HG03439 (cell line): ENCODE measurements at regions not wholly inside any gene's neighbourhood (a gene's known extent, or its start where the extent isn't known, plus 50 kb on each side); places are given as distances from the start of the nearest gene placed in this dataset.
A peak's percentile ranks its signal among the peaks of the same experiment; 100 is the strongest.

ENCODE experiments used
- ATAC-seq: cut with Tn5 transposase; IDR thresholded peaks from one replicate; pipeline ENCODE4 v1.9.1; 2021; ENCODE audit warnings: mild to moderate bottlenecking, moderate library complexity; ENCODE audit not compliant: unreplicated experiment

DNA sequence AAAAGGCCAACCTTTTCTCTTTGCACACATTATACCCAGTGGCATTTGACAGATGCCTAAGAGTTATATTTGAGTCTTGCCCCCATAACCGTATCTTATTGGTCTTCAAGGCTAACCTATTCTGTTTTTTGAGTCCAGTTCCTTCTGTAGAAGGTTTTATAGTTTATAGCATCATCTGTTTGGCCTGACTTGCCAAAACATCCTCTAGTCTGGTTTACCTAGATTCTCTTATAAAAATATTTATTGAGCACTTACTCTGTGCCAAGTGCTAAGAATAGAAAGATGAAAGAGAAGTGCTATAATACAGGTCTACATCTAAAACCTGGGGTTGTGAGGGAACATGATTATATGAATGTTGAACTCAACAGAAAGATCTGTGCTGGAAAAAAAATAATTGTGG is 55.9 kb upstream of the PIP4K2A start:
- no peak for ATAC-seq

DNA sequence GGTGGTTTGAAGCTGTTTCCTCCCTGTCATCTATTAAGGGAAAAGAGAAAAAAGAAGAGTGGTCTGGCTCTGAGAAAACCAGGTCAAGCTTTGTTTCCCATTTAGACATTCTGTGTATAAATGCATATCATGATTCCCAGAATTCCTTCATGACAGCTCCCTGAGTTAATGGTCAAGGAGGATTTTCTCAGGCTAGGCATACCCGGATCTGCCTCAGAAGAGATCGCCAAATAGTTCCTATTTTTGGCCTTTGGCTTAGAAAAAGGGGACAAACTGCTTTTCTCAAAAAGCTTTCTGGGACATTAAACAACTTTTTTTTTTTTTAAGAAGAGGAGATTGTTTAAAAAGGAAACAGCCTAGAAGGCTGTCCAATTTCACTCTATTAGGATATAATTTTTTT is 53.5 kb upstream of the PIP4K2A start:
- ATAC-seq: no peak

DNA sequence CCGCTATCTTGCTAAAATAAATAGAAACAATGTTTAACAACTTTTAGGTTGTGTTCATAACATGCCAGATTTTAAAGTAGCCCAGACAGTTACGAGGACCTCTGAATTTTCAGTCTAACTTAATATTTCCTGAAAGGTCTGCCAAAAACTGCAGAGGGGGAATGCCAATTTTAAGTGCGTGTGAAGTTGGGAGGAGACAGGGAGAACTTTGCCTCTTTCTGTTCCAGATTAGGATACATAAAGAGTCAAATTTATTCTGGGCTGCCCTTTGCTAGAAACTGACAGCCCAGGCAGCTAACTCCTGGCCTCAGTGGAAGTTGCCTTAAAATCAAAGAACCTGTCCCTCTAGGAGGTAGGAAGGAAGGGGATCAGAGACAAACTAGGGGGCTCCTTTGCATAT is 52.3 kb upstream of the PIP4K2A start:
- no peak for ATAC-seq

DNA sequence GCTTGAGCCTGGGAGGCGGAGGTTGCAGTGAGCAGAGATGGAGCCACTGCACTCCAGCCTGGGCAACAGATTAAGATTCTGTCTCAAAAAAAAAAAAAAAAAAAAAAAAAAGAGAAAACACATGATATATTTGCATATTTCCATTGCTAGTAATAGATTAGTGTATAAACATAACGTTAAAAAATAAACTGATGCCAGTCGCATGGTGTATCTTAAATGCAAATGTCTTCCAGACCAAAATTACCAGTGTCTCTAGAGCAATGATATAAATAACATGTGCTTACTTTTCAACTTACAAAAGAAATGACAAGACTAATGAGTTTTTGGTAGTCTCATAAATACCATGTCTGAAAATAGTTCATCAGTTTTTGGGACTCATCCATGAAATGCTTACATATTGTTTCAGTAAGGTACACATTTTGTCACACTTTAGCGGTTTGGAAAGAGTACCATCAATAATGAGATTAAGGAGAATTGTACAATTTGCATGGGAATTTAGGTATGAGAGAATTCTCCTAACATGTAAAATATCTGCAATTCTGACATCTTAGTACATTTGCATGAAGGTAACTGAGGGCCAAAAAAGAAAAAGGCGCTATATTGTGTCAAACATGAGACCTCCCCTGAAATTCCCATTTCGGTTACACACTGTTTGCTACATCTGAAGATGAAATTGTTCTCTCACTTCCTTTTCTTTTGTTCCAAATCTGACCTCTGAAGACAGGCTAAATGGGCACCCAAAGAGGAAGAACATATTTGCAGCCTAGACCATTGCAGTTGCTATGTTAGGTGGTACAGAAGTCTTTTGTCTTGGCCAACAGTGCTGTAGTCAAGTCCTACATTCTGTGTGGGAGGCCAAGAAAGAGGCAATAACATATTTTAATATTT is 51.5 kb upstream of the PIP4K2A start:
- peak; percentile 59 for ATAC-seq

DNA sequence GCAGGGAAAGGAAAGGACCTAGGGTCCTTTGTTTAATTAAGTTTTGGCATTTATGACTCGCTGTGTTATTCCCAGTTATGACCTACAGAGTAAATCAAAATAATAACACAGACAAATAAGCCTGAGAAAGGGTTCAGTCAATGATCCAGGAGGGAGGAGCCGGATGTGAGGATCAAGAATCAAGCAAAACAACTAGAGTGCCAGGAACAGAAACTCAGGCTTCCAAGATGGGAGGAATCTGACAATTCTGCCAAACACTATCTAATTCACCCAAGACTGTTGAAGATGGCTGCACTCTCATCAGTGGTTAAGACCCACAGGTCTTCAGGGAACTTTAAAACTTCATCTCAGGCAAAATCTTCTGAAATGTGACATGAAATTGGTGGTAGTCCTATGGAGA is 50.3 kb upstream of the PIP4K2A start:
- ATAC-seq: no peak
